ENCODE measurements at regions not wholly inside any gene's neighbourhood (a gene's known extent, or its start where the extent isn't known, plus 50 kb on each side); places are given as distances from the start of the nearest gene placed in this dataset.

GRCh38 chr1:80436851-80437250 is 1363.9 kb upstream of the ADGRL2 start:
- TF ChIP-seq CTCF (IDR thresholded peaks at IDR 0.05) (no peak), POLR2A (IDR thresholded peaks at IDR 0.05) (no peak)
